SK-N-SH treated with all-trans-retinoic acid at 6 μM for 48 hours (cell line): ENCODE measurements at regions not wholly inside any gene's neighbourhood (a gene's known extent, or its start where the extent isn't known, plus 50 kb on each side); places are given as distances from the start of the nearest gene placed in this dataset.

Source experiments
- ARNTL ChIP-seq: fragments of 450-650 bp; formaldehyde crosslinking; IDR thresholded peaks from 2 replicates; pipeline ENCODE4 v1.5.0; 2020; ENCODE audit warnings: low read depth, mild to moderate bottlenecking, moderate library complexity, borderline replicate concordance
- CSDC2 ChIP-seq: fragments of 250-450 bp; sonication (Bioruptor Pico); IDR thresholded peaks from 2 replicates; pipeline ENCODE4 v1.5.0; 2020; ENCODE audit warnings: mild to moderate bottlenecking, moderate library complexity
- ESRRG ChIP-seq: fragments of 250-450 bp; sonication (Bioruptor Pico); IDR thresholded peaks from 2 replicates; pipeline ENCODE4 v1.6.1; 2021; ENCODE audit warnings: mild to moderate bottlenecking
- GLIS3 ChIP-seq: fragments of 250-450 bp; sonication (Bioruptor Pico); IDR thresholded peaks from 2 replicates; pipeline ENCODE4 v1.5.0; 2020; ENCODE audit warnings: mild to moderate bottlenecking, moderate library complexity
- PATZ1 ChIP-seq: fragments of 250-450 bp; sonication (Bioruptor Pico); IDR thresholded peaks from 2 replicates; pipeline ENCODE4 v1.8.0; 2020; ENCODE audit warnings: mild to moderate bottlenecking, moderate library complexity, borderline replicate concordance
- PPARA ChIP-seq: fragments of 250-450 bp; sonication (Bioruptor Pico); IDR thresholded peaks from 2 replicates; pipeline ENCODE4 v1.5.0; 2020; ENCODE audit warnings: mild to moderate bottlenecking, borderline replicate concordance
- TCF4 ChIP-seq: fragments of 250-450 bp; sonication (Bioruptor Pico); IDR thresholded peaks from 2 replicates; pipeline ENCODE4 v1.8.0; 2021; ENCODE audit warnings: mild to moderate bottlenecking, moderate library complexity, borderline replicate concordance
- ZFP30 ChIP-seq: fragments of 450-650 bp; formaldehyde crosslinking; IDR thresholded peaks from 2 replicates; pipeline ENCODE4 v1.5.0; 2022; ENCODE audit warnings: mild to moderate bottlenecking, moderate library complexity
- ZNF565 ChIP-seq: fragments of 450-650 bp; formaldehyde crosslinking; conservative IDR thresholded peaks from 2 replicates; pipeline ENCODE4 v1.5.0; 2020; ENCODE audit warnings: low read depth, mild to moderate bottlenecking, moderate library complexity
- TF ChIP-seq, protein P1 (sequence below): fragments of 250-450 bp; sonication (Bioruptor Pico); IDR thresholded peaks from 2 replicates; pipeline ENCODE4 v1.8.0; 2021; ENCODE audit warnings: low read depth, mild to moderate bottlenecking, moderate library complexity, borderline replicate concordance
- TF ChIP-seq, protein P2 (sequence below): fragments of 250-450 bp; sonication (Bioruptor Pico); IDR thresholded peaks from 2 replicates; pipeline ENCODE4 v1.5.1; 2020; ENCODE audit warnings: low read depth, mild to moderate bottlenecking, moderate library complexity

DNA sequence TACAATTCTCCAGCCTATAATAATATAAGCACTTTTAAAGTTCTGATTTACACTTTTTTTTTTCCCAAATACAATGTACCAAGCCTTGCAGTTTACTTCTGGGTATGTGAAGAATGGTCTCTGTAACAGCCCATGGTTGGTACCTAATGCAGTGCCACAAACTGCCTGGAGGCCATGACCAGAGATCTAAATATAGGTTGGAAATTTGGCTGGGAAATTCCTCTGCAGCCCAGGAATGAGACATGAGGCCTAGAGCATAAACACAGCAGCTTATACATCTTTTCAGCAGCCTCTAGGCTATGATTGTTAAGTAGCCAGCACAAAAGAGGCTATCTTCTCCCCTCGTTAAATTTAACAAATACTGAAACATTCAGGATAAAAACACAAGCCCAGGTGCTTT is 432.0 kb upstream of the FAM98A start:
- TF ChIP-seq GLIS3 (CRISPR knock-in tag) (no peak), ARNTL (CRISPR knock-in tag) (no peak), TCF4 (CRISPR knock-in tag) (no peak), PPARA (CRISPR knock-in tag) (no peak), CSDC2 (no peak), ZNF565 (CRISPR knock-in tag) (no peak), ESRRG (CRISPR knock-in tag) (no peak), ZFP30 (CRISPR knock-in tag) (no peak), PATZ1 (no peak)
- TF ChIP-seq, protein P1, sequence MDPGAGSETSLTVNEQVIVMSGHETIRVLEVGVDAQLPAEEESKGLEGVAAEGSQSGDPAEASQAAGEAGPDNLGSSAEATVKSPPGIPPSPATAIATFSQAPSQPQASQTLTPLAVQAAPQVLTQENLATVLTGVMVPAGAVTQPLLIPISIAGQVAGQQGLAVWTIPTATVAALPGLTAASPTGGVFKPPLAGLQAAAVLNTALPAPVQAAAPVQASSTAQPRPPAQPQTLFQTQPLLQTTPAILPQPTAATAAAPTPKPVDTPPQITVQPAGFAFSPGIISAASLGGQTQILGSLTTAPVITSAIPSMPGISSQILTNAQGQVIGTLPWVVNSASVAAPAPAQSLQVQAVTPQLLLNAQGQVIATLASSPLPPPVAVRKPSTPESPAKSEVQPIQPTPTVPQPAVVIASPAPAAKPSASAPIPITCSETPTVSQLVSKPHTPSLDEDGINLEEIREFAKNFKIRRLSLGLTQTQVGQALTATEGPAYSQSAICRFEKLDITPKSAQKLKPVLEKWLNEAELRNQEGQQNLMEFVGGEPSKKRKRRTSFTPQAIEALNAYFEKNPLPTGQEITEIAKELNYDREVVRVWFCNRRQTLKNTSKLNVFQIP (CRISPR knock-in tag), result no peak
- TF ChIP-seq, protein P2, sequence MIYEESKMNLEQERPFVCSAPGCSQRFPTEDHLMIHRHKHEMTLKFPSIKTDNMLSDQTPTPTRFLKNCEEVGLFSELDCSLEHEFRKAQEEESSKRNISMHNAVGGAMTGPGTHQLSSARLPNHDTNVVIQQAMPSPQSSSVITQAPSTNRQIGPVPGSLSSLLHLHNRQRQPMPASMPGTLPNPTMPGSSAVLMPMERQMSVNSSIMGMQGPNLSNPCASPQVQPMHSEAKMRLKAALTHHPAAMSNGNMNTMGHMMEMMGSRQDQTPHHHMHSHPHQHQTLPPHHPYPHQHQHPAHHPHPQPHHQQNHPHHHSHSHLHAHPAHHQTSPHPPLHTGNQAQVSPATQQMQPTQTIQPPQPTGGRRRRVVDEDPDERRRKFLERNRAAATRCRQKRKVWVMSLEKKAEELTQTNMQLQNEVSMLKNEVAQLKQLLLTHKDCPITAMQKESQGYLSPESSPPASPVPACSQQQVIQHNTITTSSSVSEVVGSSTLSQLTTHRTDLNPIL (CRISPR knock-in tag), result no peak
